GM12864 (cell line): ENCODE measurements at regions not wholly inside any gene's neighbourhood (a gene's known extent, or its start where the extent isn't known, plus 50 kb on each side); places are given as distances from the start of the nearest gene placed in this dataset.
"Not testable (repeated sequence)": the region's sequence is repeated elsewhere in the genome, so short reads cannot be mapped to it uniquely, and the experiment has no call there.

Experiments
- DNase-seq: peaks from one replicate; pipeline ENCODE4 v3.0.0-alpha.2; 2011; ENCODE audit warnings: low read depth
- H3K4me3 ChIP-seq: 2 replicates; pipeline ENCODE4 v1.5.1; 2011; ENCODE audit warnings: mild to moderate bottlenecking, low read depth, low read length, control low read depth
- CTCF ChIP-seq: IDR thresholded peaks from 2 replicates; pipeline ENCODE4 v1.5.1; 2011; ENCODE audit warnings: low read depth, mild to moderate bottlenecking, moderate library complexity, low read length, control low read depth, inconsistent platforms; ENCODE audit errors: missing control alignments

GRCh38 chr1:81725823-81726222 is 74.9 kb upstream of the ADGRL2 start:
- DNase-seq = no peak
- no peak overlapping the region for H3K4me3 ChIP-seq
- TF ChIP-seq CTCF = no peak

GRCh38 chr1:81722631-81723328 is 78.0 kb upstream of the ADGRL2 start:
- DNase-seq, H3K4me3 ChIP-seq: not testable (repeated sequence)

GRCh38 chr1:81720256-81720655 is 80.5 kb upstream of the ADGRL2 start:
- DNase-seq, H3K4me3 ChIP-seq: not testable (repeated sequence)

GRCh38 chr1:81717230-81717629 is 83.5 kb upstream of the ADGRL2 start:
- no peak for DNase-seq
- TF ChIP-seq CTCF = no peak
- no peak overlapping the region for H3K4me3 ChIP-seq

- no peak for TF ChIP-seq CTCF
- no peak for DNase-seq
- H3K4me3 ChIP-seq = no peak overlapping the region
These were observed 85.3 kb upstream of the ADGRL2 start for GRCh38 chr1:81715391-81715790.

GRCh38 chr1:81714636-81715035 is 86.1 kb upstream of the ADGRL2 start:
- no peak for DNase-seq
- TF ChIP-seq CTCF = no peak

GRCh38 chr1:81712425-81712824 is 88.3 kb upstream of the ADGRL2 start:
- DNase-seq = no peak
- no peak for TF ChIP-seq CTCF
- H3K4me3 ChIP-seq = no peak overlapping the region

More at GRCh38 chr1:81714636-81715035, 86.1 kb upstream of the ADGRL2 start:
- no peak overlapping the region for H3K4me3 ChIP-seq

GRCh38 chr1:81710857-81711256 is 89.9 kb upstream of the ADGRL2 start:
- TF ChIP-seq CTCF = no peak
- no peak for DNase-seq
- no peak overlapping the region for H3K4me3 ChIP-seq
